Activated naive CD4-positive, alpha-beta T cell treated with anti-CD3 and anti-CD28 coated beads for 36 hours (primary cell): ENCODE measurements at regions not wholly inside any gene's neighbourhood (a gene's known extent, or its start where the extent isn't known, plus 50 kb on each side); places are given as distances from the start of the nearest gene placed in this dataset.
"Not testable (repeated sequence)": the region's sequence is repeated elsewhere in the genome, so short reads cannot be mapped to it uniquely, and the experiment has no call there.

Experiments used
- CTCF ChIA-PET: fragments of 350-600 bp; sonication (Branson Sonifier 250); formaldehyde crosslinking; loops from one replicate; lab custom pipeline; 2021; ENCODE audit warnings: antibody characterized with exemption; lab: Charles Lee
- DNase-seq: peaks from one replicate; pipeline ENCODE4 v3.0.0-alpha.2; 2020
- H3K27ac Mint-ChIP-seq: one replicate; pipeline ENCODE4 v1.8.0; 2021; ENCODE audit warnings: mild to moderate bottlenecking, mixed read lengths
- H3K27me3 Mint-ChIP-seq: one replicate; pipeline ENCODE4 v1.8.0; 2021; ENCODE audit warnings: low read depth, mixed read lengths
- H3K36me3 Mint-ChIP-seq: one replicate; pipeline ENCODE4 v1.8.0; 2021; ENCODE audit warnings: low read depth, mixed read lengths
- H3K4me1 Mint-ChIP-seq: one replicate; pipeline ENCODE4 v1.8.0; 2021; ENCODE audit warnings: low read depth, mixed read lengths
- H3K4me3 Mint-ChIP-seq: one replicate; pipeline ENCODE4 v1.8.0; 2021; ENCODE audit warnings: mild to moderate bottlenecking, moderate library complexity, mixed read lengths
- H3K9me3 Mint-ChIP-seq: one replicate; pipeline ENCODE4 v1.8.0; 2021; ENCODE audit warnings: mixed read lengths
- intact Hi-C: fragments of 100-400 bp; cut with micrococcal nuclease; formaldehyde crosslinking; loops from one replicate; pipeline ENCODE4 v1.15.1; 2023

GRCh38 chr13:82164780-82165395 is 1717.4 kb downstream of the SLITRK1 start:
- CTCF ChIA-PET, H3K4me1 Mint-ChIP-seq, intact Hi-C loops, H3K27ac Mint-ChIP-seq, H3K27me3 Mint-ChIP-seq, DNase-seq, H3K36me3 Mint-ChIP-seq, H3K4me3 Mint-ChIP-seq: not testable (repeated sequence)
- H3K9me3 Mint-ChIP-seq, result peaks cover 12% of the 10 kb centered on the region

DNA sequence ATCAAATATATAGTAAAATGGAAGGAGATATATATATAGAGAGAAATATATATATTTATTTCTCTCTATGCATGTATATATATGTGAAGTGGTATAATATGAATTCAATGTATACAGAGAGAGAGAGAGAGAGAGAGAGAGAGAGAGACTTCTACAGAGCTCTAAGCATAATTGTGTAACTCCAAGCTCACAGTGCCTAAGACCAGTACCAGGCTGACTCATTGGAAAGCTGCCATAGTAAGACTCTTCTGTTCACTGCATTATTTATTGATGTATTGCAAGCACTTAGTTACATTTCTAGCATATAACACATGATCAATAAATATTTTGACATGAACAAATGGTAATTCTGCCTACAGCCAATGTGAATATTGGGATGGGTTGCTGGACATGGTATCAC is 1734.7 kb downstream of the SLITRK1 start:
- no peak overlapping the region for H3K27ac Mint-ChIP-seq
- DNase-seq, result no peak
- CTCF ChIA-PET, result no interaction called here
- H3K9me3 Mint-ChIP-seq, result no peaks in the 10 kb centered on the region
- intact Hi-C loops, result no loop called here
- H3K4me3 Mint-ChIP-seq, result no peak overlapping the region
- no peaks in the 10 kb centered on the region for H3K36me3 Mint-ChIP-seq
- H3K27me3 Mint-ChIP-seq, result no peaks in the 10 kb centered on the region
- H3K4me1 Mint-ChIP-seq, result no peaks in the 10 kb centered on the region

DNA sequence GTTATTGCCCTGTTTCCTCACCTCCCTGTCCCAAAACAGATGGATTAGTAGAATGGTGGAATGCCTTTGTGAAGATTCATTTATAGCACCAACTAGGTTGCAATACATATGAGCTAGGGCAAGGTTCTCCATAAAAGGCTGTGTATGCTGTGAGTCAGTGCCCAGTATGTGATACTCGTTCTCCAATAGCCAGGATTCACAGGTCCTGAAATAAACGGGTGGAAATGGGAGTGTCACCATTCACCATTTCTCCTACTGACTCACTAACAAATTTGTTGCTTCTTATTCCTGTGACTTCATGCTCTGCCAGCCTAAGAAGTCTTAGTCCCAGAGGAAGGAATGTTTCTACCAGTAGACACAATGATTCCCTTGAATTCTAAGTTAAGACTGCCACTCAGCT is 1745.4 kb downstream of the SLITRK1 start:
- Mint-ChIP-seq H3K36me3 (no peaks in the 10 kb centered on the region), H3K27me3 (no peaks in the 10 kb centered on the region), H3K9me3 (peaks cover 1% of the 10 kb centered on the region), H3K4me3 (no peak overlapping the region), H3K27ac (no peak overlapping the region), H3K4me1 (no peaks in the 10 kb centered on the region)
- CTCF ChIA-PET, result no interaction called here
- no peak for DNase-seq
- intact Hi-C loops, result no loop called here

DNA sequence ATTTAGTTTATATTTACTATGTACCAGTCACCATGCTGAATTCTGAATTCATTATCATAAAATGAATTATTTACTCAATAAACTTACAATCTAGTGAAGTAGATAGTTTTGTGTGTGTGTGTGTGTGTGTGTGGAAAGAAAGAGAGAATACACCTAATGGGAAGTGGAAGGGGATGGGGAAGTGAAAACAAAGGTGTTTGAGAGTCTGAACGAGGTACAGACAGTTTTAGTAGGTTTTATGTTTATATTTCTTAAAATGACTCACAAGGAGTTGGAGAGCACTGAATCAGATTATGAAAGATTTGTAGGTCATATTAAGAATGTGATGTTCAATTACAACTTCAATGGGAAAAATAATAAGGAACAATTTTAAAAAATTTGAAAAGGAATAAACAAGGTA is 1753.0 kb downstream of the SLITRK1 start:
- peaks cover 1% of the 10 kb centered on the region for H3K9me3 Mint-ChIP-seq
- H3K36me3 Mint-ChIP-seq, result no peaks in the 10 kb centered on the region
- intact Hi-C loops, result no loop called here
- CTCF ChIA-PET, result no interaction called here
- DNase-seq, result no peak
- no peaks in the 10 kb centered on the region for H3K27me3 Mint-ChIP-seq
- H3K4me3 Mint-ChIP-seq, result no peak overlapping the region
- no peak overlapping the region for H3K27ac Mint-ChIP-seq
- no peaks in the 10 kb centered on the region for H3K4me1 Mint-ChIP-seq

- Mint-ChIP-seq H3K4me3 (no peak overlapping the region), H3K4me1 (no peaks in the 10 kb centered on the region), H3K9me3 (peaks cover 7% of the 10 kb centered on the region), H3K36me3 (no peaks in the 10 kb centered on the region), H3K27me3 (no peaks in the 10 kb centered on the region), H3K27ac (no peak overlapping the region)
- CTCF ChIA-PET, result no interaction called here
- no peak for DNase-seq
- intact Hi-C loops, result no loop called here
These were observed 1763.7 kb downstream of the SLITRK1 start for GRCh38 chr13:82118589-82118988.

GRCh38 chr13:82116422-82116989 is 1765.8 kb downstream of the SLITRK1 start:
- Mint-ChIP-seq H3K27me3 (no peaks in the 10 kb centered on the region), H3K36me3 (no peaks in the 10 kb centered on the region), H3K9me3 (no peaks in the 10 kb centered on the region), H3K4me3 (no peak overlapping the region), H3K4me1 (no peaks in the 10 kb centered on the region), H3K27ac (no peak overlapping the region)
- CTCF ChIA-PET, result no interaction called here
- intact Hi-C loops, result no loop called here
- DNase-seq, result no peak

DNA sequence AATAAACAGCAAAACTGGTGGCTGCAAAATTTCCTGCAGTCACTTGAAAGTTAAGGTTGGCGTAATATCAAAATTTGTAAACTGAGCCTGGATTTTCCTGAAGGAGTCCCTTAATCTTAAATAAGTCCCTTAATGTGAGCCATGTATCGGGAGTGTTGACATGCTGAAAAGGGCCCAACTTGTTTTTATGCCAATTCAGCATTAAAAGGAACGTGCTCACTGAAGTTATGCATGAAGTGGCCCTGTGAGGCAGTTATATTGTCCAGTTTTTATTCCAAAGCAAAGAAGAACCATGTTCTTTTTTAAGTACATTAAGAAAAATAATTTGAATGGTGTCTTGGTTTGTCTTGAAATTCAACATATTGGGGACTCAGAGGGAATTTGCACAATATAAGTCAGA is 1766.9 kb downstream of the SLITRK1 start:
- Mint-ChIP-seq H3K9me3 (peaks cover 2% of the 10 kb centered on the region), H3K27me3 (no peaks in the 10 kb centered on the region), H3K4me3 (no peak overlapping the region), H3K27ac (no peak overlapping the region), H3K36me3 (no peaks in the 10 kb centered on the region), H3K4me1 (no peaks in the 10 kb centered on the region)
- intact Hi-C loops, result no loop called here
- CTCF ChIA-PET, result no interaction called here
- DNase-seq, result no peak

- CTCF ChIA-PET, result no interaction called here
- Mint-ChIP-seq H3K27ac (no peak overlapping the region), H3K4me3 (no peak overlapping the region), H3K4me1 (no peaks in the 10 kb centered on the region), H3K27me3 (no peaks in the 10 kb centered on the region), H3K36me3 (no peaks in the 10 kb centered on the region), H3K9me3 (peaks cover 12% of the 10 kb centered on the region)
- intact Hi-C loops, result no loop called here
- DNase-seq, result no peak
These were observed 1755.3 kb upstream of the SPRY2 start for GRCh38 chr13:82096256-82096655.

GRCh38 chr13:82092312-82092711 is 1751.4 kb upstream of the SPRY2 start:
- Mint-ChIP-seq H3K27me3 (no peaks in the 10 kb centered on the region), H3K9me3 (peaks cover 8% of the 10 kb centered on the region), H3K36me3 (no peaks in the 10 kb centered on the region), H3K27ac (no peak overlapping the region), H3K4me1 (no peaks in the 10 kb centered on the region), H3K4me3 (no peak overlapping the region)
- DNase-seq, result no peak
- CTCF ChIA-PET, result no interaction called here
- intact Hi-C loops, result no loop called here

GRCh38 chr13:82088781-82089180 is 1747.9 kb upstream of the SPRY2 start:
- no peaks in the 10 kb centered on the region for H3K4me1 Mint-ChIP-seq
- peaks cover 1% of the 10 kb centered on the region for H3K9me3 Mint-ChIP-seq
- DNase-seq, result no peak
- H3K4me3 Mint-ChIP-seq, result no peak overlapping the region
- no peaks in the 10 kb centered on the region for H3K36me3 Mint-ChIP-seq
- CTCF ChIA-PET, result no interaction called here
- intact Hi-C loops, result no loop called here
- H3K27ac Mint-ChIP-seq, result no peak overlapping the region
- H3K27me3 Mint-ChIP-seq, result no peaks in the 10 kb centered on the region

DNA sequence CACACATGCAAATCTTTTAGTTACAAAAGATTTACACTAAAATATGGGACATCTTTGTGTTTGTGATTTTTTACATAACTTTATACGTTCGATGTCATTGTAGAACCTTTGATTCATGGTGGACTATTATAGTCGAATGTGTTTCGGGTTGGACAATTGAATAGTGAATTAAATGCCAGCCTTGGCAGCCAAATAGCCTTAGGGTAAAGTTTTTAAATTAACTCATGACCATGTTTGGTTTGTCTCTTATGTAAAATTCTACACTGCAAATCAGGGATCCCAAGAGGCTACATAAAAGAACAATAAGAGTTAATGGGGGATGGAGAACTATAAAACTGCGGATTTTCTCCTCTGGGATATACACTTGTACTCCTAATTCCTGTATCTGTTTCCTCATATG is 1735.6 kb upstream of the SPRY2 start:
- Mint-ChIP-seq H3K27ac (no peak overlapping the region), H3K36me3 (no peaks in the 10 kb centered on the region), H3K4me3 (no peak overlapping the region), H3K27me3 (no peaks in the 10 kb centered on the region), H3K4me1 (no peaks in the 10 kb centered on the region), H3K9me3 (no peaks in the 10 kb centered on the region)
- intact Hi-C loops, result no loop called here
- CTCF ChIA-PET, result no interaction called here
- DNase-seq, result no peak

GRCh38 chr13:82070416-82070815 is 1729.5 kb upstream of the SPRY2 start:
- no peak for DNase-seq
- no peaks in the 10 kb centered on the region for H3K36me3 Mint-ChIP-seq
- no peaks in the 10 kb centered on the region for H3K4me1 Mint-ChIP-seq
- H3K9me3 Mint-ChIP-seq, result peaks cover 4% of the 10 kb centered on the region
- H3K4me3 Mint-ChIP-seq, result no peak overlapping the region
- intact Hi-C loops, result no loop called here
- no peaks in the 10 kb centered on the region for H3K27me3 Mint-ChIP-seq
- CTCF ChIA-PET, result no interaction called here
- no peak overlapping the region for H3K27ac Mint-ChIP-seq

DNA sequence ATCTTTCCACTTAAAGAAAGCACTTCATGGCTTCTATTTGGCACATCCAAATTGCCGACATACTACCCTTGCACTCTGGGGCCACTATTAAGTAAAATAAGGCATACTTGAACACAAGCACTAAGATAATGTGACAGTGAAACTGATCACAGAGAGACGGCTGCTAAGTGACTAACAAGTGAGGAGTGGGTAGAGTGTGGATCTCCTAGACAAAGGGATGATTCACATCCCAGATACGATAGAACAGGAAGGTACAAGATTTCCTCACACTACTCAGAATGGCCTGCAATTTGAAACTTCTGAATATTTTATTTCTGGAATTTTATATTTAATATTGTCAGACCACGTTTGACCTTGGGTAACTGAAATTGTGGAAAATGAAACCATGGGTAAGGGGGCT is 1721.8 kb upstream of the SPRY2 start:
- intact Hi-C loops, result no loop called here
- H3K4me3 Mint-ChIP-seq, result no peak overlapping the region
- H3K27me3 Mint-ChIP-seq, result no peaks in the 10 kb centered on the region
- no peak for DNase-seq
- no peak overlapping the region for H3K27ac Mint-ChIP-seq
- H3K4me1 Mint-ChIP-seq, result no peaks in the 10 kb centered on the region
- CTCF ChIA-PET, result no interaction called here
- peaks cover 10% of the 10 kb centered on the region for H3K9me3 Mint-ChIP-seq
- H3K36me3 Mint-ChIP-seq, result no peaks in the 10 kb centered on the region
